Gastroesophageal sphincter (tissue), 3 donors: ENCODE measurements at regions not wholly inside any gene's neighbourhood (a gene's known extent, or its start where the extent isn't known, plus 50 kb on each side); places are given as distances from the start of the nearest gene placed in this dataset.

Experiments used
- EP300 ChIP-seq: sonication (generic); formaldehyde crosslinking; IDR thresholded peaks from one replicate; pipeline ENCODE4 v1.6.1; 2017; ENCODE audit warnings: antibody characterized with exemption, mild to moderate bottlenecking
- POLR2A ChIP-seq, 2 donors: fragments of 450-650 bp; IDR thresholded peaks; one replicate each; pipeline ENCODE4 v1.6.1; 2017; ENCODE audit warnings: antibody characterized with exemption in 2 of 2, mild to moderate bottlenecking in 2 of 2, moderate library complexity in 1 of 2
- POLR2AphosphoS5 ChIP-seq: sonication (generic); formaldehyde crosslinking; IDR thresholded peaks from one replicate; pipeline ENCODE4 v1.6.1; 2017; ENCODE audit warnings: antibody characterized with exemption
- TF ChIP-seq, protein P1 (sequence below), 4 experiments: fragments of 200-600 bp in 2 of 4; fragments of 450-650 bp in 2 of 4; sonication (generic) in 1 of 4; IDR thresholded peaks; one replicate each; pipeline ENCODE4 v1.5.1; 2017 to 2019; ENCODE audit warnings: antibody characterized with exemption in 4 of 4, mild to moderate bottlenecking in 2 of 4, moderate library complexity in 2 of 4

DNA sequence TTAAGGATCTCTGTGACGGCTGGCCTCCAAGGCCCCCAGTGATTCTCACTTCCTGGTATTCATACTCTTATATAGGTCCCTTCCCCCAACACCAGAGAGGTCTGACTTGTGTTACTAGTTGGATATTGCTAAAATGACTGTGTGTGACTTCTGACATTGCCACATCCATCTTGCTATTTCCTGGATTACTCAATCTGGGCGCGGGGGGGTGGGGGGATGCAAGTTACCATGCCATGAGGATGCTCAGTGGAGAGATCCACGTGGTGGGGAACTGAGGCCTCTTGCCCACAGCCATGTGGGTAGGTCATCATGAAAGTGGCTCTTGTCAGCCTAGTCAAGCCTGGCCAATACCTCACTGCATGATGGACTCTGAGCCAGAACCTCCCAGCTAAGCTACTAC is 117.0 kb downstream of the UBE2U start:
- TF ChIP-seq POLR2AphosphoS5: no peak
- no peak for TF ChIP-seq POLR2A (IDR thresholded peaks at IDR 0.05)
- TF ChIP-seq, protein P1, sequence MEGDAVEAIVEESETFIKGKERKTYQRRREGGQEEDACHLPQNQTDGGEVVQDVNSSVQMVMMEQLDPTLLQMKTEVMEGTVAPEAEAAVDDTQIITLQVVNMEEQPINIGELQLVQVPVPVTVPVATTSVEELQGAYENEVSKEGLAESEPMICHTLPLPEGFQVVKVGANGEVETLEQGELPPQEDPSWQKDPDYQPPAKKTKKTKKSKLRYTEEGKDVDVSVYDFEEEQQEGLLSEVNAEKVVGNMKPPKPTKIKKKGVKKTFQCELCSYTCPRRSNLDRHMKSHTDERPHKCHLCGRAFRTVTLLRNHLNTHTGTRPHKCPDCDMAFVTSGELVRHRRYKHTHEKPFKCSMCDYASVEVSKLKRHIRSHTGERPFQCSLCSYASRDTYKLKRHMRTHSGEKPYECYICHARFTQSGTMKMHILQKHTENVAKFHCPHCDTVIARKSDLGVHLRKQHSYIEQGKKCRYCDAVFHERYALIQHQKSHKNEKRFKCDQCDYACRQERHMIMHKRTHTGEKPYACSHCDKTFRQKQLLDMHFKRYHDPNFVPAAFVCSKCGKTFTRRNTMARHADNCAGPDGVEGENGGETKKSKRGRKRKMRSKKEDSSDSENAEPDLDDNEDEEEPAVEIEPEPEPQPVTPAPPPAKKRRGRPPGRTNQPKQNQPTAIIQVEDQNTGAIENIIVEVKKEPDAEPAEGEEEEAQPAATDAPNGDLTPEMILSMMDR (IDR thresholded peaks at IDR 0.05): no peak
- no peak for TF ChIP-seq EP300
